ENCODE measurements at regions not wholly inside any gene's neighbourhood (a gene's known extent, or its start where the extent isn't known, plus 50 kb on each side); places are given as distances from the start of the nearest gene placed in this dataset.

DNA sequence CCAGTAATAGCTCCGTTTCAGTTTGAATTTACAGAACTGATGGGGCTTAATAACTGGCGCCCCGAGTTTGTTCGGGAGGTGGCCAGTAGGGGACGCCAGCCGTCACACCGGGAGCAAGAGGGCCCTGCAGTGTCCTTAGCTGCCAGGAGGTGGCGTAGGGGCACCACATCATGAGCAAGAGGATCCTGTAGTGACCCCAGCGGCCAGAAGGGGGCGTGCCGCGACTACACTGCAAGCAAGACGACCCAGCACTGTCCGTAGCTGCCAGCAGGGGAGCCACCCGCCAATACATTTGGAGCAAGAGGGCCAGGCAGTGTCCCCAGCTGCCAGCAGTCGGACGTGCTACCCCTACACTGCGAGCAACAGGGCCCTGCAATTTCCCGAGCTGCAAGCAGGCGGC lies 663.7 kb upstream of the B3GAT1 start:
- DNase-seq (ENCODE audit: low spot score), result no peak

DNA sequence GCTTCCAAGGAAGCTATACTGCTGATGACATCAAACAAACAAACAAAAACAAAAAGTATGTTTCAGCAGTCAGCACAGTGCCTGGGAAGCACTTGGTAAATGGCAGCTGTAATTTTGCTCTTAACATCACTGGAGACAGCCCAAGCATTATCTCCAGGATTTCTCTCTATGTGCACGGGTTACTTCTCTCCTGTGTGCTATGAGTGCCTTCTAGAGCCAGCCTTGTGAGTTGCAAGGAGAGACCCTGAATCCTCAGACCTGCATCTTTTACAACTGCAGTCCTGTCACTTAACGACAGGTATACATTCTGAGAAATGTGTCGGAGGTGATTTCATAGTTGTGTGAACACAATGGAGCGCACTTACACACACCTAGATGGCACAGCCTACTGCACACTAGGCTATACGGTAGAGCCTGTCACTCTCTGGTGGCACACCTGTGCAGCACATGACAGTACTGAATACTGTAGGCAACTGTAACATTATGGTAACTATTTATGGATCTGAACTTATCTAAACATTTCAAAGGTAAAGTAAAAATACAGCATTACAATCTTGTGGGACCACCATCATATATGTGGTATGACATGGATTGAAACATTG lies 662.5 kb upstream of the B3GAT1 start:
- no peak for DNase-seq (ENCODE audit: low spot score)

DNA sequence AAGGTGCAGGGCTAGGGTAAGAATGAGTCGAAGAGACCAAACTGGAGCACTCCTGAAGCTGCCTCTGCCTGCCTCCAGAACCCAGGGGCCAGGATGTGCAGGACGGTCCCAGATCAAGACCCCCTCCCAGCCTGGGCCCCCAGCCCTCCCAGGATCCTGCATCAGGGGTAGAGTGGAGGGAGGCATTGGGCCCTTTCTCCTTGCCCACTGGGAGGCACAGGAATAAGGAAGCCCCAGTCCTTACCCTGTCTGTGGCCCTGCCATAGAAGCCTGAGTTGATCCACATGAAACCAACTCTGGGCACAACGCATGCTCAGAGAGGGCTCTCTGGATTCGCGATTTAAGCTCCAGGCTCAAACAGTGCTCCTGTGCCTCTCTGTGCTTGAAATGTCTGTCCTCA lies 661.8 kb upstream of the B3GAT1 start:
- DNase-seq (ENCODE audit: low spot score), result no peak

GRCh38 chr11:135073381-135073780 lies 661.3 kb upstream of the B3GAT1 start:
- no peak for DNase-seq (ENCODE audit: low spot score)

DNA sequence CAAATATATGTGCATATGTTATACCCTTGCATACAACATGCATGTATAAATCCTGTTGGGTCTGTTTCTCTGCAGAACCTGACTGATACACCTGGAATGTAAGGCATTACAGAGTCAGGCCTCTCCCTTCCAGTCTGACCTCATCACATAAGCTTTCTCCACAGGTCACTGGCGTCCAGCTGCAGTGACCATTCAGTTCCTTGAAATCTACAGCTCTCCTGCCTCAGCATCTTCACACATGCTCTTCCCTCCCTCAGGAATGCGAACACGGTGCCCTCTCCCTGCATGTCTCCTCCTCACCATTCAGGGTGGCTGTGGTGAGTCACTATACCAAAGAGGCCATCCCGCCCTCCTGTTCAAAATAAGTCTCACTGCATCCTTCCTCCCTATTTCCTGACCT lies 657.8 kb upstream of the B3GAT1 start:
- no peak for DNase-seq (ENCODE audit: low spot score)

GRCh38 chr11:135069063-135069462 lies 657.0 kb upstream of the B3GAT1 start:
- DNase-seq (ENCODE audit: low spot score), result no peak

DNA sequence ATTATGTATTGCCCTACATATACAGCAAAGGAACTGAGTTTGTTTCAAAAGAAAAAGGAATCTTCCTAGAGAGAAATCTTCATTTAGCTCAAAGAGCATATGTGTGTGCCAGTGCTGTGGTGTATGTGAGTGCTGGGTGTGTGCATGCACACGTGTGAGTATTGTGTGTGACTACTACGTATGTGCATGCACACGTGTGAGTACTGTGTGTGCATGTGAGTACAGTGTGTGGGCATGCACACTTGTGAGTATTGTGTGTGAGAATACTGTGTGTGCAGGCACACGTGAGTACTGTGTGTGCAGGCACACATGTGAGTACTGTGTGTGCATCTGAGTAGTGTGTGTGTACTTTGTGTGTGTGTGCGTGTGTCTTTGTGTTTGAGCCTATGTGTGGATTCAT lies 651.0 kb upstream of the B3GAT1 start:
- no peak for DNase-seq (ENCODE audit: low spot score)

DNA sequence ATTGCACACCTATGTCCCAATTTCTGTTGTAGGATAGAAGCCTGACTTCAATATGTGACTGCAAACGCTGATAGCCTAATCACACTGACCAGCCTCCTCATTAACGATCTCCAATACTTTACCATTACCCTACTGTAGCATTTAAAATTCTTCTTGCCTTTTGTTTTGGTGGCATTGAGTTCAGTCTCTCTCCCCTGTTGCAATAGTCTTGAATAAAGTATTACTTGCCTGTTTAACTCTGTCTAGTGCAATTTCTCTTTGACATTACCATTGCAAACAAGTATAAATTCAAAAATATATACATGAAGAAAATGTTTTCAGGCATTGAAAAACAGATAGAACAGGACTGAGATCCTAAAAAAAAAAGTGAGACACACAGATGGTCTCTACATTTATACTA lies 649.1 kb upstream of the B3GAT1 start:
- no peak for DNase-seq (ENCODE audit: low spot score)

DNA sequence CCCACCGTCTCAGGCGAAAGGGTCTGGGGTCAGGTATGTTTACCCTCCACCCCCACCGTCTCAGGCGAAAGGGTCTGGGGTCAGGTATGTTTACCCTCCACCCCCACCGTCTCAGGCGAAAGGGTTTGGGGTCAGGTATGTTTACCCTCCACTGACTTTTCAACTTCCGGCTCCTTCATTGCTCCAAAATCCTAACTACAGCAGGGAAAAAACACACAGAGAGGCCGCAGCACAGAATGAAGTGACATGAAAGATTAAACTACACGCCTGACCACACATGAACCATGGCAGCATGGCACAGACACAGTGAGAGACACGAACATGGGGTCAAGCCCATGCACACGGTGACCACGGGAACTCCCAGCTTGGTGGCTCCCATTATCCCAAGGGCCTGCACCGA lies 634.9 kb upstream of the B3GAT1 start:
- DNase-seq (ENCODE audit: low spot score), result no peak

DNA sequence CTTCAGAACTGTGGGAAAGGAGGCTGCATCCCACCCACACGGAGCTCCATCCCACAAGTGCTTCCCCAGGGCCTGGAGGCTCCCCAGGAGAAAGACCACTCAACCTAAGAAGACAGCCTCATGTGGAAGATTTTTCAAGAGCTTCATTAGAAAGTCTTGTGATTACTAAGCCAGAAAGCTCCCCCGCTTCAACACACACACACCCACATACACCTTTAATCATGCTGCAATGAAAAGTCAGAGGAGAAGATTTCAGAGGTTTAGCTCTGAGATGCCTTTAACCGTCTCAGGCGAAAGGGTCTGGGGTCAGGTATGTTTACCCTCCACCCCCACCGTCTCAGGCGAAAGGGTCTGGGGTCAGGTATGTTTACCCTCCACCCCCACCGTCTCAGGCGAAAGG lies 634.5 kb upstream of the B3GAT1 start:
- no peak for DNase-seq (ENCODE audit: low spot score)

DNA sequence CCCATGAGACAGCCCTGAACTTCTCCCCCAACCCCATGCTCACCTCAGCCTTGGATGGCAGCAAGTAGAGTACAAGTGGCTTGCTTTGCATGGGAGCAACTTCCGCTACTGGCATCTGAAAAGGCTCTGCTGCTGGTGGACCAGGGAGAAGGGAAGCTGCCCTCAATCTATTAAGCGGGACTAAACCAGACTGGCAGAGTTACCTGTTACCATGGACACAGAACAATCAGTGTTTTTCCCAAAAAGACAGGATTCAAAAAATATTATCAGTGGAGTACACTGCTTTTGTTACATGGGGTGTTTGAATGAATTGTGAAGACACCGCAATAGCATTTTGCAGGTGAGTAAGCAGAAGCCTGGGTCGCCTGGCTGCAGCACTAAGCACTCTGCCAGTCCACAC lies 631.4 kb upstream of the B3GAT1 start:
- DNase-seq (ENCODE audit: low spot score), result no peak

DNA sequence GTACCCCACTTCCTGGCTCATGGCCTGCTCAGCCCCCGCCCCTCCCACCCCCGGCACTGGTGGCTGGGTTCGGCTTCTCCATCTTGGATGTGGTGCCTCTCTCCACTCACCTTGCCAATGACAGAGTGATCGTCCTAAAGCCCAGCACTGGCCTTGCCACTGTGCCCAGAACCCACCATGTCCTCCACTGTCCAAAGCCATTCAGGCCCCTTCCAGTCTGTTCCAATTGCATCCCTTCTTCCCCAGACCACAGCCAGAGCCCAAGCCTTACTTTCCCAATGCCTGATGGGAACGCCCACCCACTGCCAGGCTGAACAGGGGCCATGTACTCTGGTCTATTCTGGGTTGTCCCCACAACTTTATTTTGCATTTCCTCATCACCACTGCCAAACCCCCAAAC lies 625.8 kb upstream of the B3GAT1 start:
- no peak for DNase-seq (ENCODE audit: low spot score)

DNA sequence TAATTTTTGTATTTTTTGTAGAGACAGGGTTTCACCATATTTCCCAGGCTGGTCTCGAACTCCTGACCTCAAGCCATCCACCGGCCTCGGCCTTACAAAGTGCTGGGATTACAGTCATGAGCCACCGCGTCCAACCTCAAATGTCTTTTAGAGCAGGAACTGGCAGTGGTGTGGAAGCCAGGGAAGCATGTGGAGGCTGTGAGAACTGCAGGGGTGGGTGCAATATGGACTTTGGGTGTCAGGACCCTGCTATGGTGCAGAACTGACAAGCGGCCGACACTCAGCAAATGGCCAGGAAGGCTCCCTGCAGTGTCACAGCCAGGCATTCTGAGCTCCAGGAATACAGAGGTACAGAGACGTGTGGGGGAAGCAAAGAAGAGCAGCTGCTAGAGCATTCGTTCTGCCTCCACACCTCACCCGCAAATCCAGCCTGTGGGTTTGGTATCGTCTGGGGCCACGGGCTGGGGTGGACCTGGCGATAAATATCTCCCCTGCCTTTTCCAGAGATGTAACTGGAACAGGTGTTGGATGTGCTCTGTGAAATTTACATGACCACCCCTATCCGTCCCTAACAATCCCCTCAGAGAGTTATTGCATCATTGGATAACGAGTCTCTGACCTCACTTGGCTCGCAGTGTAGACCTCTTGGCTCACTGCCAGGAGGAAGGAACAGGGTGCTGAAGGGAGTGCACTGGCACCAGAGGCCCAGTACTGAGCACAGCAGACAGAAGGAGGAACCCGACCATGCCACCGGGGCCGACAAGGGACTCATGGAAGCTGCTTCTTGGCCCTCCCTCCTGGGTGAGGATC lies 624.7 kb upstream of the B3GAT1 start:
- no peak for DNase-seq (ENCODE audit: low spot score)

DNA sequence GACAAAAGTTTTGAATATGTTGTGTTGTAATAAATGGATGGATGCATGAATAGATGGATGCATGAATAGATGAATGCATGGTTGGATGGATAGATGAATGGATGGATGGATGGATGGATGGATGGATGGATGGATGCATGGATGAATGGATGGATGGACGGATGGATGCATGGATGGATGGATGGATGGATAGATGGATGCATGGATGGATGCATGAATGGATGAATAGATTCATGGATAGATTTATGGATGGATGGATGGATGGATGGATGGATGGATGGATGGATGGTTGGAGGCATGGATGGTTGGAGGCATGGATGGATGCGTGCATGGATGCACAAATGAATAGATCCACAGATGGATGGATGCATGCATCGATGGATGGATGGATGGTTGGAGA lies 623.2 kb upstream of the B3GAT1 start:
- DNase-seq (ENCODE audit: low spot score), result no peak

DNA sequence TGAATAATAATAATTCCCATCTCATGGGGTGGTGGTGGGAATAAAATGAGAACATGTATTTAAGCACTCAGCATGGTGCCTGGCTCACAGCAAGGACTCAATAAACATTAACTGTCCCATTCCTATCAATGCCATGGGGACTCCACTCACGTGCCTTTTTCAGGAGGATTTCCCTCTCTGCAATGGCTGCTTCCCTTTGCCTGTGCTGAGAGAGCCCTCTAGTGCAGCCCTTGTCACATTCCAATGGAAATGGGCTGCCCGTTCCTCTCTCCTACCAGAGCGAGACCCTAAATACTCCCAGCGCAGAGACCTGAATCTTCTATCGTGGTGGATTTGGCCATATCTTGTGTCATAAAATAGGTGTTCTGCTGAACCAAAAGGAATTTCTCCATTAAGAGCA lies 621.5 kb upstream of the B3GAT1 start:
- peak; percentile 11 for DNase-seq (ENCODE audit: low spot score)

DNA sequence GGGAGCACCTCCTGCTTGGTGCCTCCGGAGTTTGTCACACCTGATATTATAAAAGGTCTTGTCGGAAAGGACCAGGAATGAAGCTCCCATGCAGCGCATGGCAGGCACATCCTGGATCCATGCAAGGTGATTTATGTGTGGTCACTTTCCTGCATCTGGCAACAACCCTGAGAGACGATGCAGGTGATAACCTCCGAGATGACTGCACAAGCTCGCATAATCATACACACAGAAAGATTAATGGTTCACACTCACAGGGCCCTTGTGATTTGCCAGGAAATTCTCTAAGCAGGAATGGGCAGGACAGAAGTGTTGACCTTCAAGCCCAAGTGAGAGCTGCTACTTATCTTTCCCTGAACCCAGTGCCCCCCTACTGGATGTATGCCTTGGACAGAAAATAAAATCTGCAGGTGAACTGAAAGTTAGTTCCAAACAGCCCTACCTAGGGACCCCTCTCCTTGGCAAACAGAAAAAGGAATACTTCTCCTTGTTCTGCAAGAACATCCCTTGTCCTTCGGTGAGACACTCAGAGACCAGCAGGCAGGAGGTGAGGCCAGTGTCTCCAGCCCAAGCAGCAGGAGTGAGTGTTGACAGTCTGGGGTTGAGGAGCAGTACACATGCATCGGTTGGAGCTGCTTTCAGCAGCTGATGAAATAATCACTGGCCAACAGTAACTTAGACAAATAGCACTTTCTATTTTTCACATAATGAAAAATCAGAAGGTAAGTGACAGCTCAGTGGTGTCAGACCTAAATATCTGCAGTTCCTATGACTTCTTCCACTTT lies 619.4 kb upstream of the B3GAT1 start:
- DNase-seq (ENCODE audit: low spot score), result no peak

- DNase-seq (ENCODE audit: low spot score), result peak; percentile 41
Observed at GRCh38 chr11:135027461-135027860, 615.4 kb upstream of the B3GAT1 start.

DNA sequence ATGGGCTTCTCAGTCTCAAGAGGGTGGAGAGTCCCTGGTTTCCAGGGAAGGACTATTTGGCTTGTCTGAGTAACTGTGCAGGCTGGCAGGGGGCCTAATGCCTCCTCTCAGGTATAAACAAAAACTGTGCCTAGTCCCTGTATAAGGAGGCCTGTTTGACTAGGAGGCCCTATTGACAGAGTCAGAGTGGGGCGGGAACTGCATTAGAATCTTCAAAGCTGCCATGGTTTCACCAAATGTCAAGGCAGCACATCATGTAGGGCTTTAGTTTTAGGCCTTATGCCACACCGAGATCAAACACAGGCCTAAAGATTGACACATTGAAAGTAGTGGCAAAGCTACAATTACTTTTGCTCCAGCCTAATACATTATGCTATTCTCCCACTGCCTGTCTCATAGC lies 611.5 kb upstream of the B3GAT1 start:
- no peak for DNase-seq (ENCODE audit: low spot score)

GRCh38 chr11:135022454-135022853 lies 610.4 kb upstream of the B3GAT1 start:
- DNase-seq (ENCODE audit: low spot score), result no peak

GRCh38 chr11:135019899-135020298 lies 607.9 kb upstream of the B3GAT1 start:
- no peak for DNase-seq (ENCODE audit: low spot score)

GRCh38 chr11:135019343-135019871 lies 607.4 kb upstream of the B3GAT1 start:
- DNase-seq (ENCODE audit: low spot score), result no peak

GRCh38 chr11:135017296-135017695 lies 605.3 kb upstream of the B3GAT1 start:
- DNase-seq (ENCODE audit: low spot score), result no peak

DNA sequence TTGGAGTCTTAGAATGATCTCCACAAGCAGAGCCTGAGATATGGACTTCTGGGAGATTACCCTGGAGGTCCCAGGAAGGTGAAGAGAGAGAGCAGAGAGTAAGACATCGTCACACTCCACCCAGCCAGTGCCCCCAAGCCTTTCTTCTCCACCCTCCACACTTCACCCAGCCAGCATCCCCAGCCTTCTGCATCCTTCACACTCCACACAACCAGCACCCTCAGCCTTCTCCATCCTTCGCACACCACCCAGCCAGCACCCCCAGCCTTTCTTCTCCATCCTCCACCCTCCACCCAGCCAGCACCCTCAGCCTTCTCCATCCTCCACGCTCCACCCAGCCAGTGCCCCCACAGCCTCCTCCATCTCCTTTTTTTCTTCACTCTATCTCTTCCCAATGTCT lies 603.9 kb upstream of the B3GAT1 start:
- no peak for DNase-seq (ENCODE audit: low spot score)
